Stimulated activated CD4-positive, alpha-beta T cell treated with anti-CD3 and anti-CD28 coated beads, Interleukin-12 subunit alpha, Interleukin-12 subunit beta, amount 100 ng/mL, for 4 hours (primary cell): ENCODE measurements at regions not wholly inside any gene's neighbourhood (a gene's known extent, or its start where the extent isn't known, plus 50 kb on each side); places are given as distances from the start of the nearest gene placed in this dataset.
"Not testable (repeated sequence)": the region's sequence is repeated elsewhere in the genome, so short reads cannot be mapped to it uniquely, and the experiment has no call there.

Experiments
- DNase-seq: peaks from one replicate; pipeline ENCODE4 v3.0.0-alpha.2; 2020

GRCh38 chr5:42989190-42989589 is 50.9 kb downstream of the ANXA2R start:
- no peak for DNase-seq

GRCh38 chr5:42988568-42988967 is 51.6 kb downstream of the ANXA2R start:
- DNase-seq, result no peak

GRCh38 chr5:42985129-42986037 is 54.7 kb downstream of the ANXA2R start:
- no peak for DNase-seq

- DNase-seq, result no peak
Observed at GRCh38 chr5:42984307-42984706, 55.8 kb downstream of the ANXA2R start.

DNA sequence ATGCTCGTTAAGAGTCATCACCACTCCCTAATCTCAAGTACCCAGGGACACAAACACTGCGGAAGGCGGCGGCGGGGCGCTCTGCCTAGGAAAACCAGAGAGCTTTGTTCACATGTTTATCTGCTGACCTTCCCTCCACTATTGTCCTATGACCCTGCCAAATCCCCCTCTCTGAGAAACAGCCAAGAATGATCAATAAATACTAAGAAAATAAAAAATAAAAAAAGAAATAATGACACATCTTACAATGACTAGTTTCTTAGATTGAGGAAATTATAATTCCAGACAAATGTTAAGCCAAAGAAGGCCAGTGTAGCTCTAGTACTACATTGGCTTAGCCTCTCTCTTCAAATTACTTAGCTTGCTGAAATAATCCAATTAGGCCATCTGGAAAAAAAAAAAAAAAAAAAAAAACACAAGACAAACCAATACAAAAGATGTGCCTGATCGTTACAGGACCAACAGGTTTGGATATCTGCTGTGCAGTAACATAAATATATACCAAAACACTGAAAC is 58.0 kb downstream of the ANXA2R start:
- DNase-seq, result no peak

GRCh38 chr5:42981417-42982106 is 58.6 kb downstream of the ANXA2R start:
- not testable (repeated sequence) for DNase-seq

GRCh38 chr5:42981015-42981414 is 59.1 kb downstream of the ANXA2R start:
- not testable (repeated sequence) for DNase-seq

DNA sequence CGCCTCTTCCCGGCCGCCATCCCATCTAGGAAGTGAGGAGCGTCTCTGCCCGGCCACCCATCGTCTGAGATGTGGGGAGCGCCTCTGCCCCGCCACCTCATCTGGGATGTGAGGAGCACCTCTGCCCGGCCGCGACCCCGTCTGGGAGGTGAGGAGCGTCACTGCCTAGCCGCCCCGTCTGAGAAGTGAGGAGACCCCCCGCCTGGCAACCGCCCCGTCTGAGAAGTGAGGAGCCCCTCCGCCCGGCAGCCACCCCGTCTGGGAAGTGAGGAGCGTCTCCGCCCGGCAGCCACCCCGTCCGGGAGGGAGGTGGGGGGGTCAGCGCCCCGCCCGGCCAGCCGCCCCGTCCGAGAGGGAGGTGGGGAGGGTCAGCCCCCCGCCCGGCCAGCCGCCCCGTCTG is 59.7 kb downstream of the ANXA2R start:
- DNase-seq, result not testable (repeated sequence)

- DNase-seq, result not testable (repeated sequence)
Observed at GRCh38 chr5:42979242-42979641, 60.9 kb downstream of the ANXA2R start.

- no peak for DNase-seq
Observed at GRCh38 chr5:42974536-42974935, 65.6 kb downstream of the ANXA2R start.

DNA sequence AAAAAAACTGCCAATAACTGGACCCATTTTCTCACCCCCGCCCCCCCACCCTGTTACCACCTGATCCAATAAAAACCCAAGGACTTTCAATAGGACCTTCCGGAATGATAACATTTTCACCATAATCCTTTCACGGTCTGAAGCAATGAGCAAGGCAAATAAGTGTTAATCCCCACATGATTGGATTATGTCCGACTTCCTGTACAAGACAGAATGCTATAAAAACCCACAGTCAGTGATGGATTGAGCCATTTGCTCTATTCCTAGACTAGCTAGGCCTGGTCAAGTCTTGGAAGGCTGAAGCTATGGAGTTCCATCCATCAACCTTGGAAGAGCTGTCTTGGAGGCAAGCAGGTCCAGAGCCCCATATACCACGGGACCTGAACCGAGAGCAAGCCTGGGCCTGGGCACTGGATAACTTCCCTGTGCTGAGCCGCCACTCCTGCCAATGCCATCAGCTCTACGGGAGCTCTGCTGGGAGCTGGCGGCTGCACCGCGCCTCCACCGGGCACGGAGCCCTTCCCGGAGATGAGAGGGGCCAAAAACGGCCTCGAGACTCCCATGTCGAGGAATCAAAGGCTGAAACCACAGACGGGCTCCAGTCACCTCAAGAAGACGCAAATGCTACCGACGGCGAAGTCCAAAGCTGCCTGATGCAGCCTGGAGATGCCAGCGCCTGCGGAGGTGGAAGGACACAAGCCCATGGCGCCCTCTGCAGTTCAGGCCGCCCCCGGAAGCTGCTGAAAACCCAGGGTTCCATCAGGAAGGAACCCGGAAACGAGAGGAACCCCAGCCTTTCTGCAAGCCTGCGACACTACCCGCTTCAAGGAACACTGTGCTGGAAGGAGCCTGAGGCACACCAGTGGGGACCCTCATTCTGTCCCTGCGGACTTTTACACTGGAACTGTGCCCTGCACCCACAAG is 69.2 kb downstream of the ANXA2R start:
- DNase-seq, result no peak

DNA sequence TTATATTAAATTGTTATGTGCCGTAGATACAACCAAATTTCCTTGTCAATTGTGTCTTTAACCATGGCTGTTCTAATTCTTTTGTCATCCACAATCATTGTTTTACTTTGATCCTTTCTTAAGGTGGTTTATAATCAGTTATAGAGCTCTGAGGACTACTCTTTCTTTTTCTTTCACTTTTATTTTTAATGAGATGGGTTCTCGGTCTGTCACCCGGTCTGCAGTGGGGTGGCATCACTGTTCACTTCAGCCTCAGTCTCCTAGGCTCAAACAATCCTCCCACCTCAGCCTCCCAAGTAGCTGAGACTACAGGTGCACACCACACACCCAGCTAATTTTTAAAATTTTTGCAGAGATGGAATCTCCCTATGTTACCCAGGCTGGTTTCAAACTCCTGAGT is 74.2 kb downstream of the ANXA2R start:
- DNase-seq, result no peak

DNA sequence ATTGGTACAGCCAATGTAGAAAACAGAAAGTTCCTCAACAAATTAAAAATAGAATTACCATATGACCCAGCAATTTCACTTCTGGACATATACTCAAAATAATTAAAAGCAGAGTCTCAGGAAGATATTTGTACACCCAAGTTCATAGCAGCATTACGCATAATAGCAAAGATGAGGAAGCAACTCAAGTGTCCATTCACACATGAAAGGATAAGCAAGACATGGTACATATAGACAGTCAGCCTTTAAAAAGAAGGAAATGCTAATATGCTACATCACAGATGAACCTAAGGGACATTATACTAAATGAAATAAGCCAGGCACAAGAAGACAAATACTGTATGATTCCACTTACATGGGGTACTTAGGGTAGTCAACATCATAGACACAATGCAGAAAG is 76.7 kb downstream of the ANXA2R start:
- DNase-seq, result no peak

DNA sequence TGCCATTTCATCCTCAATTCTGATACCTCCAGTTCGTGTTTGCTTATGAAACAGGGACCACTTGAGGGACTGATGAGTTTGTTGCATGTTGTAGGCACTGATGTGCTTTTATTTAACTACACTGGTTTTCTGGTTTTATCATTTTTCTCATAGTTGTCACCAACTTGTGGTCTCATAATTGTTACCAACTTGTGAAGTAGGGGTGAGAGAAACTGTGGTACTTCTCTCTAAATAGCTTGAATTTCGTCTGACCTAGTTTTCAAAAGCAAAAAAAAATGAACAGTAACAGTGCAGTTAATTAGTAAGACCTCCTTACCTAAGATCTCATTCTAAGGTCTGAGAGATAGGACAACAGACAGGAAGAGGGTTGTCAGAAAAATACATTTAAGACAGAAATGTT is 78.0 kb downstream of the ANXA2R start:
- DNase-seq, result no peak

GRCh38 chr5:42960506-42960905 is 79.6 kb downstream of the ANXA2R start:
- DNase-seq, result no peak

DNA sequence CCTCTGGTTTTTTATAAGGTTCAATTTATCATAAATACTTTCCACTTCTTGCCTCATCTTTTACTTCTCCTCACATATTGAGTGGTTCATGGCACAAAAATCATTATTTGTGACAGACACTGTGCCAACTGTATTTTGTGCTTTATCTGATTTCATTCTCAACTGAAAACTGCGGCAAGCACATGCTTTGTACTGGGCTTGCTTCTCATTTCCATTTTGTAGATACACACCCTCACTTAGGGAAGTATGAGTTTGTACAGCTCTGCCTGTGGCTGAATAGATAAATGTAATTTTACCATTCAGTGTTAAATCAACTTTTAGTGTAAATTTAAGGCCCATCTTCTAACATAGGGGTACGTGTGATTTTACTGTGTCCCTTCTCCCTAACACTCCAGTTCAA is 83.6 kb downstream of the ANXA2R start:
- no peak for DNase-seq

- DNase-seq, result no peak
Observed at GRCh38 chr5:42953041-42953440, 87.1 kb downstream of the ANXA2R start.

- DNase-seq, result no peak
Observed at GRCh38 chr5:42952578-42952974, 87.5 kb downstream of the ANXA2R start.

GRCh38 chr5:42951293-42951840 is 88.8 kb downstream of the ANXA2R start:
- peak; percentile 55 for DNase-seq

- DNase-seq, result peak; percentile 55
Observed at GRCh38 chr5:42950456-42951292, 89.4 kb downstream of the ANXA2R start.

GRCh38 chr5:42950116-42950455 is 90.0 kb downstream of the ANXA2R start:
- DNase-seq, result no peak
